Fibroblast of gingiva (primary cell): ENCODE measurements at regions not wholly inside any gene's neighbourhood (a gene's known extent, or its start where the extent isn't known, plus 50 kb on each side); places are given as distances from the start of the nearest gene placed in this dataset.

Experiments
- DNase-seq: peaks from one replicate; pipeline ENCODE4 v3.0.0-alpha.2; 2011; ENCODE audit warnings: low read depth

DNA sequence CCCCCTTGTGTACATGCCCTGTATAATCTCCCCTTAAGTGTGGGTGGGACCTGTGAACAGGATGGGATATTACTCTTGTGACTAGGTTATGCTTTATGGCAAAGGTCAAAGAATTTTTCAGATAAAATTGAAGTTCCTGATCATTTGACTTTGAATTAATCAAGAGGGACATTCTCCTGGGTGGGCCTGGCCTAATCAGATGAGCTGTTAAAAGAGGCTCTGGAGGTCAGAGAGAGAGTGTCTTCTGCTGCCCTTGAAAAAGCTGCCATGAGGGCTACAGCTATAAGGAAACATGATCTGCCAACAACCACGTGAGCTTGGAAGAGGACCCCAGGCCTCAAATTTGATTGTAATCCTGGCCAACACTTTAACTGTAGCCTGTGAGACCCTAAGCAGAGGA lies 125.6 kb upstream of the CSF3R start:
- DNase-seq = no peak

DNA sequence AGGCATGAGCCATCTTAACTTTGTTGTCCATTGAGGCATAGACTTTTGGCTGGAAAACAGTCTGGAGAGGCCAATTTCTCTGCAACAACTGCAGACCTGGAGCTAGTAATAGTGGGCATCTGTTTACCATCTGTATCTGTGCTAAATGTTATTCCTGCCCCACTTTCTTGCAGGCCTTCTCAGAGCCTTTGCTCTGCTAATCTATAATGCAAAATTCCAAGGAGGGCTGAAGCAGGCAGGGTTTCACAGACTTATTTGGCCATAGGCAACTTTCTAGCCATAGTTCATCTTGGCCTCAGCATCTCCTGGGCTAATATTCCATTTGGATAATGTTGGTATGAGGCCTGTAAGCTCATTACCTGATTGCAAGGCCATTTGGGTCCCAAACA lies 124.5 kb upstream of the CSF3R start:
- DNase-seq = no peak

DNA sequence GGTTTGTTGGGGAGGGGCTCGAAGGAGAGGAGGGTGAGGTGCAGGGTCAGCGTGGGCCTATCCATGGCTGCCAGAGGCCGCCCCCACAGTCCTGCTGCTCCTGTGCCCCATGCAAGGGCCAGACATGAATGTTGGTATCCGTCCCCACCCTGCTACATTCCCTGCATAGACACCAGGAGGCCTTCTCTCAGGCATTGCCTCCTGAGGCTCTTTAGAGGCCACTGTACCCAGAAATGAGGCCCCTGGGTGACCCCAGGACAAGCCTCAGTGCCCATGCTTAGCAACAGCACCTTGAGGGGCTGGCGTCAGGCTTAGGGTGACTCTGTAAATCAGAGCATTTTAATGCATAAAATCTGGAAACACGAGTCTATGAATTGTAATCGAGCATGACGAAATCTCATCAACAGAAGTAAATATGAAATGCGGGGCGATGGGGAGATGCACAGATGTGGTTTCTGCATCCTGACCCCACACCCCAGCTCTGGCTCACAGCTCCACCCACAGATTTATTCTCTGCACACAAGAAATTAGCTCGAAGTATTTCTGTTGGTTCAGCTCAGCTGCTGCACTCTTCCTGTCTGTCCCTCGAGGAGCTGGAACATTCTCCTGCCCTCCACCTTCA lies 124.0 kb upstream of the CSF3R start:
- DNase-seq = no peak

DNA sequence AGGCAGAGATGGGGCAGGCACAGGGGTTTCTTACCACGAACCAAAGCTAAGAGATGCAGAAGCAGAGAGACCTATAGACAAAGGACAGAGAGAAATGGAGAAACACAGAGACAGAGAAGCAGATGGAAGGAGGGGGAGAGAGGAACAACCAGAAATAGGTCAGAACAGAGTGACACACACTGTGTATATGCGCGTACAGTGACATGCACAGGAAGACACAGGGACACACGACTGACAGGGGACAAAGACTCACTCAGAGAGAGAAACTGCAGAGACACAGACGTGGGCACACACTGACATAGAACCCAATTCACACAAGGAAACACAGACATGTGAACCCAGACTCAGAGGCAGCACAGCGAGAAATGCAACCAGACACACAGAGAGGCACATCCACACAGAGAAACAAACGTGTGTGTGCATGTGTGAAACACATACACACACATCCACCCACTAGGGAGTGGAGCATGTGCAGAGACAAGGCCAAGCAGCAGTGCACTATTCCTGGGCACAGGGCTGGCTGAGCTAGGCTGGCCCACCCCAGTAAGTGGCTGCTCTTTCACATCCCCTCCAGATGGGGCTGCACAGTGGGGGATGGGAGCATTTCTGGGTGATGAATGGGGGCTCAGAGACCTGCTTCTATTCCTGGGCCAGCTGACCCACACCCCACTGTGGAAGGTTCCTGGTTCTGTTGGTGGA lies 123.4 kb upstream of the CSF3R start:
- DNase-seq = no peak

DNA sequence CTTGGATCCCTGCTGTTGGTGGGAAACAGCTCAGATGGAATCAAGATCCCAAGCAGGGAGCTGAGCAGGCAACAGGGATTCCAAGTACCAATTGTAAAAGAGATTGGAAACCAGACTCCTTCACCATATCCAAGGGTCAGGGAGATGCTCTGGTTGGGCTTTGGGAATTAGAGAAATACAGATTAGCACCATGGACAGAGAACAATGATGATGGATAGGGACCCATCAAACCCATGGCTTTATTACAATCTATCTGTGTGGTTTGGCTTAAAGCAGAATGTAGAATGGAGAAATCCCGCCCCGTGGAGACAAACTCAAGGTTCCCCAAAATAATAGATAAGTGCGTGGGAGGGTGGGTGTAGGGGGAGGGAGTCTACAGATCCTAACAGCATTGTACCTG lies 120.7 kb upstream of the CSF3R start:
- DNase-seq = no peak

DNA sequence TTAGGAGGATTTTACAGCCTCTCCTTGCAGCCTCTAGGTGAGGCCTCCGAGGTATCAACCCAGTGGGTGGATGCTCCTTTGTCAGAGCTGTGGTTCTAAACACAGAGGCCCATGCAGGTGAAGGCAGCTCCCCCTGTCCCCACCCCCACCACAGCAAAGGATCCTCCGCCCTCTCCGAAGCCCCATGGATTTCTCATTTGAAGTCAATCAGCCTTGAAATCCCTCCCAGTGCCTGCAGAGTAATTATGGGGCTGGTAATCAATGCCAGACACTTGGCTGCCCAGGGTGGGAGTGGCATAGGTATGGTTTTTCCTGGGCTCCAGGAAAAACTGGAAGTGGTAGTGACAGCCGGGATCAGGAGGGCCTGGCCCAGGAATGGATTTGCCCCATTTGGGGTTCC lies 119.5 kb upstream of the CSF3R start:
- no peak for DNase-seq

DNA sequence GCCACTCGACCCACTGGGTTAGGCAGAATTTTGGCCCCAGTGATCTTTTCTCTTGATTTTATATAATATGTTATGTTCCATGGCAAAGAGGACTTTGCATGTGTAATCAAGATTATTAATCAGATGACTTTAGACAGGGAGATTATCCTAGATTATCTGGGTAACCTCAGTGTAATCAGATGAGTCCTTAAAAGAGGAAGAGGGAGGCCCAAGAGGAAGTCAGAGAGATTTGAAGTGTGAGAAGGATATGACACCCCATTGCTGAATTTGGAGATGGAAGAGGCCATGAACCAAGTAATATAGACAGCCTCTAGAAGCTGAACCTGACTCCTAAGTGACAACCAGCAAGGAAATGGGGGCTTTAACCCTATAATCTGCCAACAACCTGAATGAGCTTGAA lies 117.1 kb upstream of the CSF3R start:
- no peak for DNase-seq

DNA sequence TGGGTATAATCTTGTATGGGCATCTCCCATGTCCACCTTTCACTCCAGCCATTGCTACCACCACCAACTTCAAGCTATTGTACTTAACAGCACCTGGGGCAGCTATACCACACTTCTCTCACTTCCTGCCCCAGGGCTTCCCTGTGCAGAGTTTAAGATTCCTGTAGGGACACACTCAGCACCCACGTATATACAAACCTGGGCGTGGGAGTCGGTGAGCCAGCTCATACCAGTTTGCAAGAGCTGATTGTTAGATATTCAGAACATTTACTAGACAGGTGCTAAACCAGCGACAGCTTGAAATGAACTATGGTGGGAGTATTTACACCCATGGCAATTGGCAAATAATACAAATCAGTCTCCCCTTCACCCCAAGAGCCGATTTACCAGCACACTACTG lies 114.8 kb upstream of the CSF3R start:
- no peak for DNase-seq

DNA sequence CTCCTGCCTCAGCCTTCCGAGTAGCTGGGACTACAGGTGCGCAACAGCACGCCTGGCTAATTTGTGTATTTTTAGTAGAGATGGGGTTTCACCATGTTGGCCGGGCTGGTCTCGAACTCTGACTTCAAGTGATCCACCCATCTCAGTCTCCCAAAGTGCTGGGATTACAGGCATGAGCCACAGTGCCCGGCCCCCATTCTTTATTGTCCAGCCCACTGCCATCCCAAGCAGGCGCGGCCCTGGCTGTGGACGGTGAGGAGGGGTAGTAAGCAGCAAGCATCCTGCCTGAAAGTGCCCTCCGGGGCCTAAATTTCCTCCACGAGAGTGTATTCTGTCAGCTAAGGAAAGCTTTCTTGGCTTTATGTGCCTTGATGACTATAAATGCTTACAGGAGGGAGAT lies 113.2 kb upstream of the CSF3R start:
- DNase-seq = no peak

DNA sequence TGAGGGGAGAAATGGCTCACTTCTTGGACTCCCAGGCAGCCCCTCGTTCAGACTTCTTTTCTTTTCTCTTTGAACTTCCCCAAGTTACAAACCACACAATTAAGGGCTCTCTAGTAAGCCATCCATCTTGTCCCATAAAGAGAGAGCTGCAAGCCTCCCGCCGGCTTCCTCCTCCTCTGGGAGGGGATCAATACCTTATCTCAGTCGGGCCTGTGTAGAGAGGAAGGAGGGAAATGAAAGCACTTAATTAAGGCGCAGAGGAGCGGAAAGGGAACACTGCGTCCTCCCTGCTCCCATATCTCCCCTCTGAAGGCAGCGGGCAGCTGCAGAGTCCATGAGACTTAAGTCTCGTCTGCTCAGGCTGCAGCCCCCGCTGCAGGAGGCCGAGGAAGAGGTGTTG lies 112.6 kb upstream of the CSF3R start:
- no peak for DNase-seq

DNA sequence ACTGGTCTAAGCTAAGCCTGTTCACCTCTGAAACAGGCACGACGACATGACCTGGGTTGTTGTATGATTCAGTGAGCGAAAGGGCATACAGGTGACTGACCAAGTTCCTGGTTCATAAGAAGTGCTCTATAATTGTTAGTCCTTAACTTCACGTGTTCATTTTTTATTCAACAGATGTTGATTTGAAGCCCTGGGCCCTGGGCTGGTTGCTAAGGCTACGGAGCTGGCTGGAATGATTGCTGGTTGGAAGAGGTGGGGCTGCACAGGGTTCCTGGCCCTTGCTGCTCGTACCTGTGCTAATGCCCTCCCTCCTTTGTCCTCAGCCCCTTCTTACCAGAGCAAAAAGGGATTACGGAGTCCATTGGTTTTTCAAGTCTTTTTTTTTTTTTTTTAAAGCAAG lies 111.3 kb upstream of the CSF3R start:
- DNase-seq = no peak

DNA sequence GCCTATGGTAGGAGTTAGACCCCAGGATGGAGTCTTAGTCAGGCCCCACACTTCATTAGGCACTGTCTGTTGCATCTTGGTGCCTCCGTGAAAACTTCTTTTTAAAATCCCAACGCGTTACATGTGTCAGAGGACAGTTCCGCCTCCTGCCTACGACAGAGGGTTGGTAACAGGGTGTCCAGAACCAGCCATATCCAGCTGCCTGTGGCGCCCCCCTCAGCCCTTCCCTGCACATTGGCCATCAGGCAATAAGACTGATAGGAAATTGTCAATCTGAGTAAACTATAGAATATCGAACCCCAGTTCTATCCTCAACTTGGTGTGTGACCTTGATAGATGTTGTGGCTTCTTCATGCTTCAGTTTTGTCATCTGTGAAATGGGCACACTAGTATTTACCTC lies 108.6 kb upstream of the CSF3R start:
- DNase-seq = no peak

DNA sequence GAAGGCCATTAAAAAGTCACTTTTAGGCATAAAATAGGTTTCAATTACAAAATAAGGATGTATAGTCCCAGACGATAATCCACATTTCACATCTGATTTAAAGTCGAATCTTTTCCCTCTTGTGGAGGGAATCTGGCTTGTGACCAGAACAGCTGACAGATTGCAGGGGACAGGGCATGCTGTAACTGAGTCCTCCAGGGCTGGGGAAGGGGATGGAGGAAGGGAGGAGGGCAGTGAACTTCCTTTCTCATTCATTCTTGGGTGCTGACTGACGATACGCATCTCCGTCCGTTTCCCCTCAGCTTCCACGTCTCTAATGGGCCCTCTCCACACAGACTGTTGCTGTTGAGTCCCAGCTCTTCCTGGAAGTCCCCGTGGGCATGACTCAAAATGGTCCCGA lies 108.1 kb upstream of the CSF3R start:
- no peak for DNase-seq

DNA sequence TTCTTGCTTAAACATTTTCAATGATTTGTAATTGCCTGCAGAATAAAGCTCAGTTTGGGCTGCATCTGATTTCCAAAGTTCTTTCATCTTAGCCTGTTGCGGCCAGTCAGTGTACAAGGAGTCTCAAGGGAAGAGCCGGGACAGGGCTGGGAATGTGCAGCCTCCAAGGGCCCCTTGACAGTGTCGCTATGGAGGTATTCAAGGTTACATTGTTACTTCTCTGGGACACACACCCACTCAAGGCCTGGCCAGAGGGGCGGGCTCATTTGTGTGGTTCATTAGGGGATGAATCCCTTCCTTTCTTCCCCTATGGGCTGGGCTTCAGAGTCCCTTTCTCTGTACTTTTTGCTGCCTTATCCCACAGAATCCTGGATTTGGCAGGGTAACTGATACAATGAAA lies 107.6 kb upstream of the CSF3R start:
- no peak for DNase-seq

DNA sequence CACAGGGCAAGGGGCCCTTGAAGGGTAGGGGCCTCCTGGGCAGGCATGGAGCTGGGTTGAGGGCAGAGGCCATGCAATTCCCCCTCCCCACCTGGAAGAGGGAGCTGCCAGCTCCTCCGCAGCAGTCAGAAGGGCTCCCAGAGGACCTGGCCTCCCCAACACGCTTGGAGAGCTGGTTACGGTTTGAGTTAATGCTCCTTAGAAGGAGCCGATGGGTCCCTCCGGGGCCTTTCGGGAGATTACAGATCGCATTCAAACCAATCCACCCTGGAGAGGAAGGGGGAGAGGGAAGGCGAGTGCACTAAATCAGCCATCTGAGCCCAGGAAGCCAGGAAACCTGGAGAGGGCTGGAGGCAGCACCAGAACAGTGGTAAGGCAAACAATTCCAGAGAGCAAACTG lies 106.3 kb upstream of the CSF3R start:
- no peak for DNase-seq

DNA sequence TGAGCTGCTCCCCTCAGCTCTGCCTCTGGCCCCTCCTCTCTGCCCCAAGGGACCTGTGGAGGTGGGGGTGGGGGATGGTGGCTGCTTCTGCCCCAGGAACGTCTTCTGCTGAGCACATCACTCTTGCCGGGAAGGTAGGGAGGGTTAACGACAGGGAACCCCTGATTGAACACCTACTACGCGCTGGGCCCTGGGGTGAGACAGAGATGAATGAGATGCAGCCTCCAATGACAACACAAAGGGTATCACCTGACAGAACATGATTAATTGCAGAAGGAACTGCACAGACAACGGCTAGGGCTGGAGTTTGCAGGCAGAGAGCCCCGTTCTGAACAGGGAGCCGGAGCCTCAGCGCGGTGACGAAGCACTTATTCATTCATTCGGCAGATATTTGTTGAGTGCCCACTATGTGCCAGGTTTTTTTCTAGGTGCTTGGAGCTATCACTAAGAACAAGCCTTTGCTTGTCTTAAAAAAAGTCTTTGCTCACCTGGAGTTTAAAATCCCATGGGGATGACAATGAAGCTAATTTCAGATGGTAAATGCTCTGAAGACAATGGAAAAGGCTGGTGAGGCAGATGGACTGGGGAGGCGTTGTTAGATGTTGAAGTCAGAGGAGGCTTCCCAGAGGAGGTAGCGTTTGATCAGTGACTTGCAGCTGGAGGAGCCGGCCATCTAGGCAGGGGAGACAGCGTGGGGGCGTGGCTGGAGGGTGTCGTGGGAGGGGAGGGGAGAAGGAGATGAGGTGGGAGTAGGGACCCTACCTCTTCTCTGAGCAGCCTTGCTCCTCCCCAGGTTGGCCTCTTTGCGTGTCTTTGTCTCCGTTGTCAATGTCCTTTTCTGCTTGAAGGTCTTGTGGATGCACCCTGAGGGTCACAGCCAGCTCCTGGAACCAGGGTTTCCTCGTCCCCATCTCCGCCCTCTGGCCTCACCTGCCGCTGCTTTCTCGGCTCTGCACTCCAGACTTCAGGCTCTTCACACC lies 103.1 kb upstream of the CSF3R start:
- DNase-seq = no peak

DNA sequence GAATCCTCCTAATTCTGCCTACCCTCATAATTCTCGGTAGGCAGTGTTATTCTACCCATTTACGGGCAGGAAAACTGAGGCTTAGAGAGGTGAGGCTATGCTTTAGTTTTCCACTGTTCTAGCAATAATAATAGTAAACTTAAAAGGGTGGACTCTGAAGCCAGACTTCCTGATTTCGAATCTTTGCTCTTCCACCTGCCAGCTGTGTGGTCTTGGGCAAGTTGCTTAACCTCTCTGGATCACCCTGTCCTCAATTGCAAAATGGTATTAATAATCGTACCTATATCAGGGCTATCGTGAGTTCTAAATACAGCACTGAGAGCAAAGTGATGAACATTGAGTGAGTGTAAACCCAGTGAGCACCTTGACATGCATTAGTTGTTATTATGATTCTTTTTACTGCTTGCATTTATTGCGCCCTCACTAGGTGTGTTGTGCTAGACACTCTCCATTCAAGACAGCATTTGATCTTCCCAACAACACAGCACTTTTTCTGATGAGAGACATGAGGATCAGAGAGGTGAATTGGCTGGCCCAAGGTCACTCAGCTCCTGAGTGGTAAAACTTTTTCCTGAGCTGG lies 102.3 kb upstream of the CSF3R start:
- DNase-seq = no peak

DNA sequence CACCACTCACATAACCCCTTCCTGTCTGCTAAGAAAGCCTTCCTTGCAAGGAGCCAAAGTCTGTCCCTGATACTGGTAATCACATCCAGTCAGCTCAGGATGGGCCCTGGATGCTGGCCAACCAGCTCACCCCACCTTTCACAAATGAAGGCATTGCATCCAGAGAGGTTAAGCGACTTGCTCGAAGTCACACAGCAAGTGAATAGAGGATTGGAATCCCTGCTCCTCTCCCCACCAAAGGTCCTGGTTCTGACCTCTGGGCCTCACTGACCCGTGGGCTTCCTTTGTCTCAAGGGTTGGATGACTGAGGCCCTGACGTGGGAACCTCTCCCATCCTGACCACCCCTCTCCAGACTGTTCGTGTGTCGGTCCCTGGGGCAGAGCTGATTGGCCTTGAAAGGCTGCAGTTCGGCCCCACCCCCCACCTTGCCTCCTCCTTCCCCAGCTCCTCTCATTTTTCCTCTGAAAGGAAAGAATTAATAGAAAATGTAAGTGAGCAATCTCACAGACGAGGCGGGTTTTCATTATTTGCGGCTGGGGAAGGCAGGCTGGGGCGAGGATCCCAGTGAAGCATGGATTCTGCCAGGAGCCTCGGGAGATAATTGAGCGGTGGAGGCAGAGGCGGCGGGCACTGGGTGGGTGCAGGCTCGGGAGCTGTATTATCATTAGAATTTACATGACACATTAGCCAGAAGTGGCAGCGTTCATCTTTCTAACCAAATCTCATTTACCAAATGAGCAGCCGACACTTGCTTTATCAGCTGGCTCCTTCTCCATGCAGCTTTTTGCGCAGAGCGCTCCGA lies 101.5 kb upstream of the CSF3R start:
- DNase-seq = no peak

DNA sequence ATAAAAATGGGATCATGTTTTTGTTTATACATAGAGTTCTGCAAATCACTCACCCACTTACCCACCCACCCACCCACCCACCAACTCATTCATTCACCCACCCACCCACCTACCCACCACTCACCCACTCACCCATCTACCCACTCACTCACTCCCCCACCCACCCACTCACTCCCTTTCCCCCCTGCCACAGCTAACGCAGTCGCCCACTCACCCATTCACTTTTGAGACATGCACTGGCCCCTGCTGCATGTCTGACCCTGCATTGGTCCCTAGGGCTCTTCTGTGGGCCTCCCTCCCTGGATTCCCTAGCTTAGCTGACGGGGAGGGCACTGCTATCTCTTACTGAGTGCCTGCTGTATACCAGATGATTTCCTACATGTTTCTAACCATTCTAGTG lies 100.4 kb upstream of the CSF3R start:
- DNase-seq = no peak

DNA sequence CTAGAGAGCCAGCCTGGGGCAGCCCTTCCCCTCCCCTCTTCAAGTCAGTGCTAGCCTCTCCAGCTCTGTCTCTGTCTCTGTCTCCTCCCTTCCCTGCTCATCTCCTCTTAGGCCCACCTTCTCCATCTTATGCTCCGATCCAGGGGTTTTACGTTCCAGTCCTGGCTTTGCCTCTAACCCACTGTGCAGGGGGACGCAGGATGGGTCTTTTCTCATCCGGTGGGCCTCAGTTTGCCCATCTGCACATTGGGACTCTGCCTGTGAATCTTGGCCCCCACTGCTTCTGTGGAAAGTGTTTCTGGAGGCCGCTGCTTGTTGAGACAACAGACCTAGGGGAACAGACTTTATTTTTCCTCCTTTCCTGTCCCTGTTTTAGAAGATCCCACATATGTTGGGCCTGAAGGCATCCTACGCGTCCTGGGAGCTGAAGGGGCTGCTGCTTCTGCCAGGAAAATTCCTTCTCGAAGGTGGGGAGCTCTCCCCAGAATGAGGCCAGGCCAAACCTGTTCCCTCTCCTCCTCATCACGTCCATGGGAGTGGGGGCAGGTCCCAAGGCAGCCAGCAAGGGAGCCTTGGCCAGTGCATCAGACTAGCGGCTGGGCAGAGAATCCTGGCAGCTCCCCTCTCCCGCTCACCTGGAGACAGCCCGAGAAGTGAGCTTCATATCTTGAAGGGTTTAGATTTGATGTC lies 99.5 kb upstream of the CSF3R start:
- no peak for DNase-seq

DNA sequence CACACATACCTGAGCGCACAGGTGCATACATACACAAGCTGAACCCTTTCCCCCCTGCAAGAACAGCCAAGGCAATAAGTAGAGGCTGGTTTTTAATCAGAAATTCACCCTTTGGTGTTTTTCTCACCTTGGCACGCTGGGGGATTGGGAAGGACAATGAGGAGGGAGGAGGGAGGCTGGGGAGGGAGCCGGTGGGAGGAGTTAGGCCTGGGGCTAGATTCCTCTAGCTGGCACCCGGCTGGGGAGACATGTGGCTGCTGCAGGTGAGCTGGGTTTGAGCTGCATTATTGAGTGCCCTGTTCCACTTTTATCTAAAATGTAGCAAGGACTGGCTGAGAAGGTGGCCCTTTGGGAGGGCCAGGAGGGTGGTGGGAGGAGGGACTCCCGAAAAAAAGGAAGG lies 97.8 kb upstream of the CSF3R start:
- no peak for DNase-seq
